K562 (cell line): ENCODE measurements at regions not wholly inside any gene's neighbourhood (a gene's known extent, or its start where the extent isn't known, plus 50 kb on each side); places are given as distances from the start of the nearest gene placed in this dataset.

ENCODE experiments used
- JUN ChIP-seq, 2 experiments: sonication (generic) in 1 of 2; formaldehyde crosslinking in 1 of 2; IDR thresholded peaks; 2 replicates each; pipeline versions ENCODE4 v1.6.1 to v1.8.0; 2012 to 2022; ENCODE audit warnings: borderline replicate concordance in 2 of 2, mild to moderate bottlenecking in 2 of 2, improper control_type of control experiment in 1 of 2, low read depth in 1 of 2, low read length in 1 of 2, missing genetic modification reagents in 1 of 2
- JUNB ChIP-seq: fragments of 450-650 bp; formaldehyde crosslinking; conservative IDR thresholded peaks from 2 replicates; pipeline ENCODE4 v1.4.0; 2020; ENCODE audit warnings: mild to moderate bottlenecking
- LARP7 ChIP-seq: fragments of 450-650 bp; IDR thresholded peaks from 2 replicates; pipeline ENCODE4 v1.6.1; 2016
- POLR2AphosphoS5 ChIP-seq: IDR thresholded peaks from 2 replicates; pipeline ENCODE4 v1.6.1; 2011; ENCODE audit warnings: mild to moderate bottlenecking, low read depth, low read length, moderate library complexity; ENCODE audit not compliant: control insufficient read depth, insufficient read depth
- ZBTB8A ChIP-seq: fragments of 450-650 bp; IDR thresholded peaks from 2 replicates; pipeline ENCODE4 v1.6.1; 2018; ENCODE audit warnings: mild to moderate bottlenecking, moderate library complexity; ENCODE audit not compliant: partially characterized antibody

DNA sequence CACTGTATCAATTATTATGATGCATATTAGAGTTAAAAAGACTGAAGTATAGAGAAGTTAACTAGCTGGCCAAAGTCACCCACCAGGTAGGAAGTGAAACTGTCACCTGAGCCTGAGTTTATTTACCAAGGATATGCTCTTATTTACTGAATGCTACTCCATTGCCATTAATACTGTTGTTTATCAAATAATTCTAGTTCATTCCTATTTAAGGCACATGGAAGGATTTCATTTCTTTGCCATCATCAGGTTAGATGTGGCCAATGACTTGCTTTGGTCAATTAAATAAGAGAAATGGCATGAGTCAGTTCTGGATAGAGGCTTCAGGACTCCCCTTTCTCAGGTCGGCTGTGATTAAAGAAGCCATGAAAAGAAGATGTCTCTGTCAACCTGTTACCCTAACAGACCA lies 169.6 kb downstream of the KCNJ2 start:
- TF ChIP-seq ZBTB8A = no peak
- no peak for TF ChIP-seq LARP7
- TF ChIP-seq JUNB (CRISPR knock-in tag) = no peak
- TF ChIP-seq JUN (IDR thresholded peaks at IDR 0.05; ENCODE audit: borderline replicate concordance, low read depth, low read length) = no peak
- TF ChIP-seq JUN (CRISPR knock-in tag; IDR thresholded peaks at IDR 0.05; ENCODE audit: borderline replicate concordance) = no peak
- no peak for TF ChIP-seq POLR2AphosphoS5
